ENCODE measurements at regions not wholly inside any gene's neighbourhood (a gene's known extent, or its start where the extent isn't known, plus 50 kb on each side); places are given as distances from the start of the nearest gene placed in this dataset.

- no peak for DNase-seq (ENCODE audit: low read depth)
- TF ChIP-seq, protein P1, sequence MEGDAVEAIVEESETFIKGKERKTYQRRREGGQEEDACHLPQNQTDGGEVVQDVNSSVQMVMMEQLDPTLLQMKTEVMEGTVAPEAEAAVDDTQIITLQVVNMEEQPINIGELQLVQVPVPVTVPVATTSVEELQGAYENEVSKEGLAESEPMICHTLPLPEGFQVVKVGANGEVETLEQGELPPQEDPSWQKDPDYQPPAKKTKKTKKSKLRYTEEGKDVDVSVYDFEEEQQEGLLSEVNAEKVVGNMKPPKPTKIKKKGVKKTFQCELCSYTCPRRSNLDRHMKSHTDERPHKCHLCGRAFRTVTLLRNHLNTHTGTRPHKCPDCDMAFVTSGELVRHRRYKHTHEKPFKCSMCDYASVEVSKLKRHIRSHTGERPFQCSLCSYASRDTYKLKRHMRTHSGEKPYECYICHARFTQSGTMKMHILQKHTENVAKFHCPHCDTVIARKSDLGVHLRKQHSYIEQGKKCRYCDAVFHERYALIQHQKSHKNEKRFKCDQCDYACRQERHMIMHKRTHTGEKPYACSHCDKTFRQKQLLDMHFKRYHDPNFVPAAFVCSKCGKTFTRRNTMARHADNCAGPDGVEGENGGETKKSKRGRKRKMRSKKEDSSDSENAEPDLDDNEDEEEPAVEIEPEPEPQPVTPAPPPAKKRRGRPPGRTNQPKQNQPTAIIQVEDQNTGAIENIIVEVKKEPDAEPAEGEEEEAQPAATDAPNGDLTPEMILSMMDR (conservative IDR thresholded peaks at IDR 0.05; ENCODE audit: low read depth, low read length): no peak
- H3K4me3 ChIP-seq (ENCODE audit: low read depth, low read length): no peak overlapping the region
Observed at GRCh38 chr3:104402902-104403301, 963.8 kb upstream of the ALCAM start.

DNA sequence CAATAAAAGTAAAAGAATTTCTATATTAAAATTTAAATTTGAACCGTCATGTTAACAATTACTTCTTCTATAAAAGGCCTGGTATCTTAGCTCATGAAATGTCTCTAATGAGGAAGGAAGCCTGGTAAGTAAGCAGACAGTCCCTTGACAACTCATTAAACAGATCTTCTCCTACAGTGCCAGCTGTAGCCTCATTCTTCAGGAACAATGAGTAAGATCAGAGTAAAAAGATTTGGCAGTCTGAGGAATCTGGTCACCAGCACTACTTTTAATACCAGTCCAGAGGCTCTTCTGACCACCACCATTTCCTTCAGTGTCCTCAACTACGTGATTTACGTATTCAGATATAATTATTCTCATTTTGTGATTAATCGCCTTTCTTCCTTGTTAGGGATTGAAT is 955.0 kb upstream of the ALCAM start:
- no peak overlapping the region for H3K4me3 ChIP-seq (ENCODE audit: low read depth, low read length)
- TF ChIP-seq, protein P1 (conservative IDR thresholded peaks at IDR 0.05; ENCODE audit: low read depth, low read length): no peak
- no peak for DNase-seq (ENCODE audit: low read depth)

DNA sequence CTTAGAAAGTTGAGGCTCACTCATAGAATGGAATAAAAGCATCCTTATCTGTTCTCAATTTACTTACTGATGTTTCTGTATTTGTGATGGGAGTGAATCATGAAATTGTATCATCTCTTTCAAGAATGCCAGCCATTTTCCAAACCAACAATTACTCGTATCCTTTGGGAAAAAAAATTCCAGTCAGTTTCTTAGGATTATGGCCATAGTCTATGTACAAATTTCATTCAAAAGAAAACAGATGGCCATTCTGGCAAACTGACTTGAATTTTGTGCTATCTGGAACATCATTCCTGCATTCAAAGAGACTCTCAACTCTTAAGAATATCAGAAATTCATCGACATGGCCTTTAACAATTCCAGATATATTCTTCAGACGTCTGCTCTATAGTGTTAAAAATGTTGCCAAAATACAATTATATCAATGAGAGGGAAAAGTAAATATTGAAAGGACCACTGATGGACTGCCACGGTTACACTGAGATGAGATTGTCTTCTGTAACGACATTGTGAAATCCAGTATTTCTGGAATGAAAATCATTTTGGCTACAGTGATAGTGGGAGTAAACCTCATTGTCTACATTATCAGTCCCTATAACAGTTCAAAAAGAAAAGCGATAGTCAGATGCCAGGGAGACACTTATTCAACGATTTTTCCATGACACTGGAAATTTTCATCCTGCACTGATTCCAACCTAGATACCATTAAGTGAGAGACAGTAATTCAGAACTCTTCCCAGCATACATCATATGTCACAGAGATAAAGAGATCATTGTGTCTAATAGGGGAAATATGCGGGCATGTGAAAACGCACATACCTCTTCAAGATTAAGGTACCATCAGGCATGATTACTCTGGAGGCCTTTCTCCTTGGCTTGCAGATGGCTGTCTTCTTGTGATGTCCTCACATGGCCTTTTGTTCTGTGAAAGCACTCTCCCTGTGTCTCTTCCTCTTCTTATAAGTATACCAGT is 953.8 kb upstream of the ALCAM start:
- TF ChIP-seq, protein P1 (conservative IDR thresholded peaks at IDR 0.05; ENCODE audit: low read depth, low read length): no peak
- DNase-seq (ENCODE audit: low read depth): no peak
- H3K4me3 ChIP-seq (ENCODE audit: low read depth, low read length): no peak overlapping the region

GRCh38 chr3:104428337-104428925 is 938.3 kb upstream of the ALCAM start:
- H3K4me3 ChIP-seq (ENCODE audit: low read depth, low read length): no peak overlapping the region
- no peak for DNase-seq (ENCODE audit: low read depth)
- TF ChIP-seq, protein P1 (conservative IDR thresholded peaks at IDR 0.05; ENCODE audit: low read depth, low read length): no peak

GRCh38 chr3:104429727-104430126 is 937.0 kb upstream of the ALCAM start:
- TF ChIP-seq, protein P1 (conservative IDR thresholded peaks at IDR 0.05; ENCODE audit: low read depth, low read length): no peak
- no peak for DNase-seq (ENCODE audit: low read depth)

DNA sequence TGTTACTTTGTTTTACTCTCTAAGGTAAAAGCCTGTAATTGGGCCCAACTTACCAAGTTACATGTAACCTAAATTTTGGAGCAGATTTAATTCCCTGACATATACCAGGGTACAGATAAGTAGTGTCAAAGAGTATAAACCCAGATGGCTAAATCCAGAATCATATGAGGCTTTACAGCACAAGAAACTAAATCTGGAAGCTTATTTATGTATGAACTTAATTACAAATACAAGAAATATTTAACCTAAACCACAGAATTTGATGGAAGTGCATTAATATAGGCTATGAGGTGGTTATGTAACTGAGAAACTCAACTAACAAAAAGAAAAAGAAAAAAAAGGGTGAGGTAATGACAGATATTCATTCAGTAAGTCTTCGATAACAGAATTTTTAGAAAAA is 930.2 kb upstream of the ALCAM start:
- H3K4me3 ChIP-seq (ENCODE audit: low read depth, low read length): no peak overlapping the region
- DNase-seq (ENCODE audit: low read depth): no peak
- TF ChIP-seq, protein P1 (conservative IDR thresholded peaks at IDR 0.05; ENCODE audit: low read depth, low read length): no peak

More at GRCh38 chr3:104429727-104430126, 937.0 kb upstream of the ALCAM start:
- no peak overlapping the region for H3K4me3 ChIP-seq (ENCODE audit: low read depth, low read length)
